ENCODE measurements at regions not wholly inside any gene's neighbourhood (a gene's known extent, or its start where the extent isn't known, plus 50 kb on each side); places are given as distances from the start of the nearest gene placed in this dataset.

DNA sequence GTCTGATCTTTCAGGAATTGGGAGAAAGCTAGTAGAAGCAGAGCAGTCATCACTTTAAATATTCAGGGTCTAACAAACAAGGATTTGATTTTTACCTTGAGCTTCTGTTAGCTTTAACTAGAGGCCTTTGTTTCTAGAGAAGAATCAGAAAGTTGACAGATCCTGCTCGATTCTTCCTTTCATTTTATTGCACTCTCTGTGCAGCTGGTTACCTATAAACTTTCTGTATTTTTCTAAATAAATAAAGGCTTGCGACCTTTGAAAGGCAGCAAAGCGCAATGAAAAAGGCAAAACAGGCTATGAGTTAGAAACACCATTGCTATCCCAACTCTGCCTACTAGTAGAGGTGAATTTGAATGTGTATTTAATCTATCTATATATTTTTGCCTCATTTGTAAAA, 101.4 kb upstream of the NPY2R start (continued):
- TF ChIP-seq KLF10 (CRISPR knock-in tag; IDR thresholded peaks at IDR 0.05) (no peak), FUS (optimal IDR thresholded peaks at IDR 0.05; ENCODE audit: low read depth, low read length) (no peak), NFIC (IDR thresholded peaks at IDR 0.05) (no peak)

DNA sequence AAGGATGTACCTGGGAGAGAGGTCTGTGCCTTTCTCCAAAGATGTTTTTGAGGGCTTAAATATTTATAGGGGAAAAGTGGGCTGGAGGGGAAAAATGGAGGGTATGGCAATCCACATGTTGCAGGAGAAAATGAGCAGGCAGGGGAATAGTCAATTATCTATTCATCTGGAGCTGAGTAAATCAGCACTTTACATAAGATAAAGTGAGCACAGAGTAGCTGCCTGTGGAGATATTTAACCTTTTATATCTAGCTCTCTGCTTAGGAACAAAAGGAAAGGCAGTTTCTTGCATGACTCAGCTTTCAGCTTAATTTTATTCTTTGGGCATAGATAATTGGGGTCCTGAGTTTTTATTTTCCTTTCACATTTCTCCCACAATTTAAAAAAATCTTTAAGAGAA, 93.6 kb upstream of the NPY2R start:
- DNase-seq (ENCODE audit: extremely low read depth in 1 of 4, low spot score in 3 of 4) = no peak
- intact Hi-C loops (cut with micrococcal nuclease) (no loop called here), in situ Hi-C loops (cut with MboI) (no loop called here)
- no peak for ATAC-seq
- H4K20me1 ChIP-seq (replicated peaks; ENCODE audit: control insufficient read depth, insufficient read depth, low read length) = no peaks in the 10 kb centered on the region
- H3K9me3 ChIP-seq (replicated peaks; ENCODE audit: control insufficient read depth, insufficient read depth, low read depth, low read length) = no peaks in the 10 kb centered on the region
- H3K4me3 ChIP-seq = no peak overlapping the region
- BruUV-seq (replicated peaks) = no TSS peak
- no peaks in the 10 kb centered on the region for H3K36me3 ChIP-seq (ENCODE audit: control insufficient read depth, insufficient read depth, low read length)
- H3K4me1 ChIP-seq (replicated peaks in 1 of 2; ENCODE audit: control insufficient read depth in 2 of 2, insufficient read depth in 2 of 2, low read length in 2 of 2) = no peaks in the 10 kb centered on the region
- H3K79me2 ChIP-seq (ENCODE audit: control insufficient read depth, insufficient read depth, low read length) = no peaks in the 10 kb centered on the region
- no peaks in the 10 kb centered on the region for H3K27me3 ChIP-seq (ENCODE audit: control insufficient read depth in 2 of 2, insufficient read depth in 2 of 2, low read length in 2 of 2)
- no peak overlapping the region for H3K27ac ChIP-seq (ENCODE audit: extremely low read depth, low read depth, low read length)
- ChIA-PET CTCF (ENCODE audit: low intra/inter-chr PET ratio) (no interaction called here), POLR2A (no interaction called here)
- H3K9me1 ChIP-seq (ENCODE audit: control insufficient read depth, insufficient read depth, low read length) = no peaks in the 10 kb centered on the region
- no peak overlapping the region for H3K4me2 ChIP-seq (ENCODE audit: insufficient read depth, low read length)
- no peak overlapping the region for H2AFZ ChIP-seq (ENCODE audit: low read depth, low read length)
- no peak overlapping the region for H3K9ac ChIP-seq (ENCODE audit: insufficient read depth in 1 of 2, low read depth in 2 of 2, low read length in 2 of 2)
- no peak for FAIRE-seq
- TF ChIP-seq MXI1 (IDR thresholded peaks at IDR 0.05; ENCODE audit: low read depth, low read length) (no peak), HNRNPK (IDR thresholded peaks at IDR 0.05; ENCODE audit: low read depth, low read length, poor library complexity, severe bottlenecking) (no peak), CSDE1 (IDR thresholded peaks at IDR 0.05) (no peak), NR2C1 (IDR thresholded peaks at IDR 0.05) (no peak), NR2C1 (tag; IDR thresholded peaks at IDR 0.05) (no peak), TBP (optimal IDR thresholded peaks at IDR 0.05; ENCODE audit: low read depth, low read length) (no peak), YY1 (IDR thresholded peaks at IDR 0.05; ENCODE audit: borderline replicate concordance in 1 of 3, control insufficient read depth in 1 of 3, extremely low read depth in 1 of 3, insufficient read depth in 3 of 3, insufficient read length in 1 of 3, insufficient replicate concordance in 2 of 3, low read depth in 1 of 3, low read length in 2 of 3) (no peak), ERF (CRISPR knock-in tag; IDR thresholded peaks at IDR 0.05) (no peak)
- TF ChIP-seq, protein P1, sequence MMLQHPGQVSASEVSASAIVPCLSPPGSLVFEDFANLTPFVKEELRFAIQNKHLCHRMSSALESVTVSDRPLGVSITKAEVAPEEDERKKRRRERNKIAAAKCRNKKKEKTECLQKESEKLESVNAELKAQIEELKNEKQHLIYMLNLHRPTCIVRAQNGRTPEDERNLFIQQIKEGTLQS (IDR thresholded peaks at IDR 0.05) = no peak
- TF ChIP-seq, protein P1 (CRISPR knock-in tag; conservative IDR thresholded peaks at IDR 0.05) = no peak
- TF ChIP-seq, protein P2, sequence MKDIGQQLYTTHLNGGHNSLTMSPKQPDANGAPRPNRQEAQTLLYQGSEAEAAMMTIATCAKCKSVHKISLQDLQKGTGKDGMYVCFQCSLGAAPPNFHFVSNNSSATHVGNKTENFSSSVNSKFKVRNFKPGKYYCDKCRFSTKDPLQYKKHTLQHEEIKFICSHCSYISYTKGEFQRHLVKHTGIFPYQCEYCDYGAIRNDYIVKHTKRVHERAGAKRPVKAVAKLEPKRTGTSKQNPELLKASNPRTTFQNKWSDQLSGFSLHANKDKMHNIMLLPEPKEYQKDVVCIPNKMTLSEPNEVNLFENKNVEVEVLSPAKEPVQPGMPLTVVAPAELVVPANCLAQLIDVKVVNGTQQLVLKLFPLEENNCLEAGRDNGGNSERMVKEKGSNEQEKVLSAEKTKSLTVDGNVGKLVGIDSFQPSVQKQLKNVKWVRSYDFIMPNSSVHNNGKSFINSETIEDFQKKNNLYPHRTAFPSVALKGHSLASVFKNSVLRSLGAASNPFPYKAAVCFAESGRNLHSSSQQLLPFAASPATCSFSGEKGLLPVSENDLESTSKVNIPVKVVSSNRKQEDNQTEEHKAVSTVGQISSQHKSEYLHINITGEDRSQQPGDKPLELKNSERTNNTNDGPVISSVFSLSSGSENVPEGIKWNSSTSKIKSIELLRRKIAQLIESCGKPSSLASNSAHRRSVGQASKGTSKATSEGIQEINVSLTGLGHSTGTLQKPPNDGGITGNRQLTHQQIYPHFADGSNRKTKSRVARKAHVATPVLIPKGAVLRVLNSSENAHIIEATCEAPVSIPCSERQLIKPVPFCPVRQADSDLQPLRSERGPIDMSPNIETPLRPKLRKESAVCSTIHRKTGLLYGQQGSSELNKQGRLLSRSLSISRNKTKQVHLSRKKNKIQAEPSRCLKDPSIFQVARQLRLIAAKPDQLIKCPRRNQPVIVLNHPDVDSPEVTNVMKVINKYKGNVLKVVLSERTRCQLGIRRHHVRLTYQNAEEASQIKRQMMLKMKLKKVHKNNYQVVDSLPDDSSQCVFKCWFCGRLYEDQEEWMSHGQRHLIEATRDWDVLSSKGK (CRISPR knock-in tag; IDR thresholded peaks at IDR 0.05) = no peak

Data from K562 (cell line).